GM12865 (cell line): ENCODE measurements at regions not wholly inside any gene's neighbourhood (a gene's known extent, or its start where the extent isn't known, plus 50 kb on each side); places are given as distances from the start of the nearest gene placed in this dataset.

Source experiments
- DNase-seq: peaks from one replicate; pipeline ENCODE4 v3.0.0; 2010; ENCODE audit warnings: low read depth
- H3K4me3 ChIP-seq: 2 replicates; pipeline ENCODE4 v1.5.1; 2011; ENCODE audit warnings: mild to moderate bottlenecking, low read depth, low read length, control low read depth
- CTCF ChIP-seq: IDR thresholded peaks from 2 replicates; pipeline ENCODE4 v1.5.1; 2011; ENCODE audit warnings: low read length, control low read depth, low read depth, inconsistent platforms; ENCODE audit not compliant: insufficient read depth; ENCODE audit errors: missing control alignments

- H3K4me3 ChIP-seq = no peak overlapping the region
- TF ChIP-seq CTCF = no peak
- DNase-seq = no peak
These were observed 151.0 kb upstream of the NEBL start for GRCh38 chr10:21048068-21048467.

- no peak overlapping the region for H3K4me3 ChIP-seq
- DNase-seq = no peak
- TF ChIP-seq CTCF = no peak
These were observed 150.4 kb upstream of the NEBL start for GRCh38 chr10:21047511-21047910.

- no peak overlapping the region for H3K4me3 ChIP-seq
- TF ChIP-seq CTCF = no peak
- DNase-seq = no peak
These were observed 150.0 kb upstream of the NEBL start for GRCh38 chr10:21047096-21047495.

GRCh38 chr10:21043044-21043443 lies 145.9 kb upstream of the NEBL start:
- H3K4me3 ChIP-seq = no peak overlapping the region
- DNase-seq = no peak
- TF ChIP-seq CTCF = no peak

GRCh38 chr10:21042536-21042935 lies 145.4 kb upstream of the NEBL start:
- no peak for TF ChIP-seq CTCF
- no peak overlapping the region for H3K4me3 ChIP-seq
- DNase-seq = no peak

- no peak overlapping the region for H3K4me3 ChIP-seq
- TF ChIP-seq CTCF = no peak
- DNase-seq = no peak
These were observed 144.8 kb upstream of the NEBL start for GRCh38 chr10:21041763-21042458.

GRCh38 chr10:21039721-21040120 lies 142.6 kb upstream of the NEBL start:
- no peak for TF ChIP-seq CTCF
- DNase-seq = no peak

More at GRCh38 chr10:21039721-21040120, 142.6 kb upstream of the NEBL start:
- H3K4me3 ChIP-seq = no peak overlapping the region
